ENCODE measurements at regions not wholly inside any gene's neighbourhood (a gene's known extent, or its start where the extent isn't known, plus 50 kb on each side); places are given as distances from the start of the nearest gene placed in this dataset.

DNA sequence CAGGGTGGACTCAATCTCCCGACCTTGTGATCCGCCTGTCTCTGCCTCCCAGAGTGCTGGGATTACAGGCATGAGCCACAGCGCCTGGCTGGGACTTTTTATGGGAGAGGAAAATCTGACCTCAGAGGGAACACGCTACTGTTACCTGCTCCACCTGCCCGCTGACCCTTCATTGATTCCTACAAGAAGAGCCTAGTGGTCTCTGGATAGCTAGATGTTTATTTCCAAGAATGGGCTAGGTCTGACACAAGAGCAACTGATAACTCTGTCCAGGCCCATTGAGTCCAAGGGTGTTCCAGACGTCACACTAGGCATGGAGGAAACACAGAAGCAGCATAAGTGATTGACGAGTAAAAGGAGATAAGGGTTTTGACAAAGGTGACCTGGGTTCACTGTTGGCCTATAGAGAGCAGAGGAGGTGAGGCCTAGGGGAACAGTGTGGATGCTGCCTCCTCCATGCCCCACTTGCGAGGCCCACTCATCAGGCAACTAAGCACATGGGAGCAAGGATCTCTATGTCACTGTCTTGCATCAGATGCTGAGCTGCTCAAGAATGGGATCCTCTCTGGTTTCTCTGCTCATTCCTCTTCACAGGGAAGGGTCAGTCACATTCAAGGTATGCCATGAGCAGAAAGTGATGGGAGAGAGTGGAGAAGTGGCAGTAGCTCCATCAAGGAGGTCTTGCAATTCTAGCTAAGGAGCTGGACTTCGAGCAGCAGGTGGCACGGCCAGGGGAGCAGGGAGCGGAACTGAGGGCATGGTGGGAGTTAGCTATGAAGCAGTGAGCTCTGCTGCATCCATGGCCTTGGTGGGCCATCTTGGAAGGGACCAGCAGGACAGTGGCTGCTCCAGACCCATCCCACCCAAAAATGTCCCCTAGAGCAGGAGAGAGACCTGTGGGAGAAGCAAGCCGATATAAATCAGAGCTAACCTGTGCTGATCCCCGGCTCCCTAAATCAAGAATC, 145.2 kb downstream of the WSCD1 start:
- no peak for DNase-seq
- H3K4me1 Mint-ChIP-seq (ENCODE audit: low read depth, unreplicated experiment): no peaks in the 10 kb centered on the region
- no peaks in the 10 kb centered on the region for H3K36me3 Mint-ChIP-seq (ENCODE audit: unreplicated experiment)
- H3K27ac Mint-ChIP-seq (ENCODE audit: unreplicated experiment): no peak overlapping the region
- no peak overlapping the region for H3K4me3 Mint-ChIP-seq (ENCODE audit: unreplicated experiment)
- TF ChIP-seq, protein P1, sequence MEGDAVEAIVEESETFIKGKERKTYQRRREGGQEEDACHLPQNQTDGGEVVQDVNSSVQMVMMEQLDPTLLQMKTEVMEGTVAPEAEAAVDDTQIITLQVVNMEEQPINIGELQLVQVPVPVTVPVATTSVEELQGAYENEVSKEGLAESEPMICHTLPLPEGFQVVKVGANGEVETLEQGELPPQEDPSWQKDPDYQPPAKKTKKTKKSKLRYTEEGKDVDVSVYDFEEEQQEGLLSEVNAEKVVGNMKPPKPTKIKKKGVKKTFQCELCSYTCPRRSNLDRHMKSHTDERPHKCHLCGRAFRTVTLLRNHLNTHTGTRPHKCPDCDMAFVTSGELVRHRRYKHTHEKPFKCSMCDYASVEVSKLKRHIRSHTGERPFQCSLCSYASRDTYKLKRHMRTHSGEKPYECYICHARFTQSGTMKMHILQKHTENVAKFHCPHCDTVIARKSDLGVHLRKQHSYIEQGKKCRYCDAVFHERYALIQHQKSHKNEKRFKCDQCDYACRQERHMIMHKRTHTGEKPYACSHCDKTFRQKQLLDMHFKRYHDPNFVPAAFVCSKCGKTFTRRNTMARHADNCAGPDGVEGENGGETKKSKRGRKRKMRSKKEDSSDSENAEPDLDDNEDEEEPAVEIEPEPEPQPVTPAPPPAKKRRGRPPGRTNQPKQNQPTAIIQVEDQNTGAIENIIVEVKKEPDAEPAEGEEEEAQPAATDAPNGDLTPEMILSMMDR (IDR thresholded peaks at IDR 0.05; ENCODE audit: partially characterized antibody, unreplicated experiment): no peak
- peaks cover 2% of the 10 kb centered on the region for H3K27me3 Mint-ChIP-seq (ENCODE audit: unreplicated experiment)
- peaks cover 1% of the 10 kb centered on the region for H3K9me3 Mint-ChIP-seq (ENCODE audit: unreplicated experiment)

DNA sequence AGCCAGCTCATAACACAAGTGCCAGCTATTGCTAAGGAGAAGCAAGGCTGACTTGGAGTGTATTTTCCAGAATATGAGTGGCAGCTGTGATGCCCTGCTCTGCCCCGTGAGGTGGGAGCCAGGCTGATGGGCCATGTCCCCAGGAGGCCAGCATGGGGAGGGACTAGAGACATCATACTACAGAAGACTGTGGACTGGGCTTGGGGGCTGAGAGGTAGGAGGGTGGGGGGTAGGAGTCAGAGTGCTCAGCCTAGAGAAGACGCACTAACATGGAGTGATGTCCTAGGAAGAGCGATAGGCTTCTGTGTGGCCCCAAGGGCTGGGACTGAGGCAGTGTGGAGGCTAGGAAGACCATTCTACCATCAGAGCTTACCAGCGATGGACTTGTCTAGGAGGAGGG, 143.7 kb downstream of the WSCD1 start:
- Mint-ChIP-seq H3K27me3 (ENCODE audit: unreplicated experiment) (peaks cover 6% of the 10 kb centered on the region), H3K36me3 (ENCODE audit: unreplicated experiment) (no peaks in the 10 kb centered on the region), H3K4me1 (ENCODE audit: low read depth, unreplicated experiment) (no peaks in the 10 kb centered on the region), H3K27ac (ENCODE audit: unreplicated experiment) (no peak overlapping the region), H3K4me3 (ENCODE audit: unreplicated experiment) (no peak overlapping the region), H3K9me3 (ENCODE audit: unreplicated experiment) (peaks cover 3% of the 10 kb centered on the region)
- TF ChIP-seq, protein P1 (IDR thresholded peaks at IDR 0.05; ENCODE audit: partially characterized antibody, unreplicated experiment): no peak
- DNase-seq: no peak

DNA sequence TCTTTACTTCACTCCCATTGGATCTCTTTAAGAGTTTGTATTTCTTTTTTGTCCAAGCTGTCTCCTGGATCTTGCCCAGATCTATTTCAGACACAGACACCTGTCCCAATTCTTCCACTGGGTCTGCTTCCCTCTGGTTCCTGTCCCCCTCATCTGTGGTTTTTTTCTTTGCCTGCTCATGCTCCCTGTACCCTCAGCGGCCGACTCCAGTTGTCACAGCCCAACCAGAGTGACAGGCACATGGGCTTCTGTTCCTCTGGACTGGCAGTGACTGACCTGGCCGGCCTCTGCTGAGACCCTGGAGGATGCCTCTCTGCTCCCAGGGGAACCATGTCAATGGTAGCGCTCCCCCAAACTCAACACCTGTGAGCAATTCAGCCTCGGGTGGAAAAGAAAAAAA, 142.6 kb downstream of the WSCD1 start:
- H3K27ac Mint-ChIP-seq (ENCODE audit: unreplicated experiment): no peak overlapping the region
- no peaks in the 10 kb centered on the region for H3K4me1 Mint-ChIP-seq (ENCODE audit: low read depth, unreplicated experiment)
- TF ChIP-seq, protein P1 (IDR thresholded peaks at IDR 0.05; ENCODE audit: partially characterized antibody, unreplicated experiment): no peak
- DNase-seq: no peak
- no peaks in the 10 kb centered on the region for H3K36me3 Mint-ChIP-seq (ENCODE audit: unreplicated experiment)
- peaks cover 3% of the 10 kb centered on the region for H3K9me3 Mint-ChIP-seq (ENCODE audit: unreplicated experiment)
- peaks cover 4% of the 10 kb centered on the region for H3K27me3 Mint-ChIP-seq (ENCODE audit: unreplicated experiment)
- no peak overlapping the region for H3K4me3 Mint-ChIP-seq (ENCODE audit: unreplicated experiment)

DNA sequence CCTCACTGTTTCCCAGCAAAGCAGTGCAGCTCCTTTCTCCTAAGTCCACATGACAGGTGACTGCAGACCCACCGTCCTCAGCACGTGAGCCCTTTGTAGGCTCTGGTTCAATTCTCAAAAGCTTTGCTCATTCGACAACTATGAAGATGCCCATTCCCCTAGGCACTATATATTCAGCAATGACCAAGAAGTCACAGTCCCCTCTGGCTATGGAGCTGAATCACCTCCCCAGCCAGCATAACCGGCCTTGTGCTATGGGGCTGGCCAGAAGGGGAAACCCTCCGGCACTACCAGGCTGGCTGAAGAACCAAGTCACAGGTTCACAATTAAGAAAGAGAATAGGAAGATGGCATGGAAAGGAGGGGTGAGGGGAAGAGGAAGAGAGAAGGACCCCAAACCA, 139.7 kb downstream of the WSCD1 start:
- no peak overlapping the region for H3K4me3 Mint-ChIP-seq (ENCODE audit: unreplicated experiment)
- H3K27ac Mint-ChIP-seq (ENCODE audit: unreplicated experiment): no peak overlapping the region
- no peaks in the 10 kb centered on the region for H3K36me3 Mint-ChIP-seq (ENCODE audit: unreplicated experiment)
- DNase-seq: no peak
- peaks cover 3% of the 10 kb centered on the region for H3K9me3 Mint-ChIP-seq (ENCODE audit: unreplicated experiment)
- peaks cover 9% of the 10 kb centered on the region for H3K27me3 Mint-ChIP-seq (ENCODE audit: unreplicated experiment)
- TF ChIP-seq, protein P1 (IDR thresholded peaks at IDR 0.05; ENCODE audit: partially characterized antibody, unreplicated experiment): no peak
- no peaks in the 10 kb centered on the region for H3K4me1 Mint-ChIP-seq (ENCODE audit: low read depth, unreplicated experiment)

DNA sequence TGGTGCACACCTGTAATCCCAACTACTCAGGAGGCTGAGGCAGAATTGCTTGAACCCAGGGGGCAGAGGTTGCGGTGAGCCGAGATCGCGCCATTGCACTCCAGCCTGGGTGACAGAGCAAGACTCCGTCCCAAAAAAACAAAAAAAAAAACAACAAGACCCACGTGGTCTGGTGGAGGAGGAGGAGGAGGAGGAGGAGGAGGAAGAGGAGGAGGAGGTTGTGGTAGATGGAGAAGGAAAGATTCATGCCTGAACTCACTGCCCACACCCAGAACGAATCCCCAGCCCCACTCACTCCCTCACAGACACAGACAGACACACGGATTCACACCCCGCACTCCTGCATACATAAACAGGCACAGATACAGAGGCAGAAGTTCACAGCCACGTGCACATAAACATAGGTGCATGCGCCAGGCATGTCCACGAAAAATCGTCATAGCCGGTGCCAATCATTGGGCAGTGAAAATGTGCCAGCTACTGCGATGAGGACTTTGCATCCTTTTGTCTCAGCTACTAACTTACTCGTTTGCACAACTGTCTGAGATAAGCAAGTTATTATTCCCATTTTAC, 138.5 kb downstream of the WSCD1 start:
- peaks cover 9% of the 10 kb centered on the region for H3K27me3 Mint-ChIP-seq (ENCODE audit: unreplicated experiment)
- no peak overlapping the region for H3K4me3 Mint-ChIP-seq (ENCODE audit: unreplicated experiment)
- TF ChIP-seq, protein P1 (IDR thresholded peaks at IDR 0.05; ENCODE audit: partially characterized antibody, unreplicated experiment): no peak
- DNase-seq: no peak
- no peaks in the 10 kb centered on the region for H3K36me3 Mint-ChIP-seq (ENCODE audit: unreplicated experiment)
- H3K4me1 Mint-ChIP-seq (ENCODE audit: low read depth, unreplicated experiment): no peaks in the 10 kb centered on the region
- H3K9me3 Mint-ChIP-seq (ENCODE audit: unreplicated experiment): peaks cover 3% of the 10 kb centered on the region
- no peak overlapping the region for H3K27ac Mint-ChIP-seq (ENCODE audit: unreplicated experiment)
